ENCODE measurements at regions not wholly inside any gene's neighbourhood (a gene's known extent, or its start where the extent isn't known, plus 50 kb on each side); places are given as distances from the start of the nearest gene placed in this dataset.

- TF ChIP-seq CTCF (IDR thresholded peaks at IDR 0.05) (no peak), POLR2A (IDR thresholded peaks at IDR 0.05) (no peak)
Observed at GRCh38 chr6:68159433-68159832, 475.6 kb upstream of the ADGRB3 start.
